HG03095 (cell line): ENCODE measurements at regions not wholly inside any gene's neighbourhood (a gene's known extent, or its start where the extent isn't known, plus 50 kb on each side); places are given as distances from the start of the nearest gene placed in this dataset.

ENCODE experiments used
- ATAC-seq: cut with Tn5 transposase; IDR thresholded peaks from one replicate; pipeline ENCODE4 v1.9.1; 2021; ENCODE audit warnings: moderate library complexity; ENCODE audit not compliant: unreplicated experiment

DNA sequence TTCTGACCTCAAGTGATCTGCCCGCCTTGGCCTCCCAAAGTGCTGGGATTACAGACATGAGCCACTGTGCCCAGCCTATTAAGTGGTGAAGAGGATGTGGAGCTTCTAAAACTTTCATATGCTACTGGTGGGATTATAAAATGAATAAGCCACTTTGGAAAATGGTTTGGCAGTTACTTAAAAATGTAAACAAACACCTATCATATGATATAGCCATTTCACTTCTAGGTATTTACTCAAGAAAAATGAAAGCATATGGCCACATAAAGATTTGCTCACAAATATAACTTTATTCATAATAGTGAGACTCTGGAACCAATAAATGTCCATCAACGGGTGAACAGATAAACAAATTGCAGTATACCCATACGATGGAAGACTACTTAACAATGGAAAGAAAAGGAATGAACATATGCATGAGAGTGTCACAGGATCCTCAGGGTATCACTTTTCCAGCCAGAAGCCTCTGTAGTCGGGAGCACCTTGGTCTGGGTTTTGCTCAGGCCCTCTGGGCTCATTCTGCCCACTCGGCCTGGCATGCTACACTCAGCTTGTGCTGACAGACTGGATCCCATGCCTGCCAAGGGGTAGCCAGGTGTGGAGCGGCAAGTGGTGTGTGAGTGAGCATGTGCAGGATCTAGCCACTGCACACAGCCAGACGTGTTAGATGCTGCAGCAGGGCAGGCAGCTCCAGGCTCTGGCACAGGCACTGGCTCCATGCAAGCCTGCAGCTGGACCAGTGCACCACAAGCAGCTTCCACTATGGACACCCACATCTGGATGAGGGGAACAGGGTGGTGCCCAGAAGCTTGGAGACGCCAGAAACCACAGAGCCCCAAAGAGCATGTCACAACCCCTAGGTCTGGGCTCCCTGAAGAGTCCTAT is 213.2 kb upstream of the DIO3 start:
- no peak for ATAC-seq

DNA sequence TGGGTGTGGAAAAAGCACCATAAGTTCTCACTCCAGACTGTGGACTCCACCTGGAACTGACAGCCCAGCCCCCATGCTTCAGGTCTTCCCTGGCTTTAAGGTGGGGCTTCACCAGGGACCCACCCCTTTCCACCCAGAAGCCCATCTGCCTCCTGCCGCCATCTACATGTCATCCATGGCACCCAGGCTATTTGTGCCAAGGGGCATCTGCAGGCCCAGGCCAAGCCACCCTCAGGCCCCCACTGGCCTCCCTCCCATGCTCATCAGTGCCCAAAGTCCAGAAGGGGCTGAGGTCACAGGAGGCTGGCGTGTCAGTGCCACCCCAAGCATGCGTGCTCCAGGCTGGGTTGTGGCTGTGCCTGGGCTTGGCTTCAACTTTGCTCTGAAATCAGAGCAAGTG is 212.2 kb upstream of the DIO3 start:
- no peak for ATAC-seq

DNA sequence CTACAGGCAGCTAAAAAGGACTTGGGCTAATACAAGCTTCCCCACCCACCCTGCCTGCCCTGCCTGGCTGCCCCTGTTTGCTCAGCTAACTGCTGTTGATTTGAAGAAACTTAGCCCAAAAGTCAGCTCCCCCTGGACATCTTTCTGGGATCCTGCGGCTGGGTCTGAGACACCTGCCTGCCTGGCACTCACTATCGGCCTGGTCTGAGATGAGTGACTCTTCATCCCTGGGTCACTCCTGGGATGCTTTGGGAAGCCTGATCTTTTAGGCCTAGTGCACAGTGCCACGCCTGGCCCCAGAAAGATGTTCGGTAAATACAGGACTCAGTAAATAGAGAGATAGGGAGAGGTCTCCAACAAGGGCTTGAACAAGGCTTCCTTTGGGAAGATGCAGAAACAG is 211.3 kb upstream of the DIO3 start:
- no peak for ATAC-seq

DNA sequence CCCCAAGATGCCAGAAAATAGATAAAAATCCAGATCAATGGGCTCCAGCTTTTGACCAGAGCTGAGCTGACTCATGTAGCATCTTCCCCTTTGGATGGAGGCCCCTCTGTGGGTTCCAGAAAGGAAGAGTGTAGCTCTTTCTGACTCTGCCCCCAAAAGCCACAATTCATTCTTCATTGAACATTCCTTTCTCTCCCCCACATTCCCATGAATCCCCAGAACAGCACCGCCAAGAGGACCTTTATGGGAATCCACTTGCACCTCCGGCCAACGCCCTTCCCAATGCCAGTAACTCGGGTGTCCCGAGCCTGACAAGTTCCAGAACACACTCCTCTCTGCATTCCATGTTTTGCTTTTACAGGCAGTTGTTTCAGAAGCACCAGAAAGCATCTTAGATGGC is 210.6 kb upstream of the DIO3 start:
- no peak for ATAC-seq

DNA sequence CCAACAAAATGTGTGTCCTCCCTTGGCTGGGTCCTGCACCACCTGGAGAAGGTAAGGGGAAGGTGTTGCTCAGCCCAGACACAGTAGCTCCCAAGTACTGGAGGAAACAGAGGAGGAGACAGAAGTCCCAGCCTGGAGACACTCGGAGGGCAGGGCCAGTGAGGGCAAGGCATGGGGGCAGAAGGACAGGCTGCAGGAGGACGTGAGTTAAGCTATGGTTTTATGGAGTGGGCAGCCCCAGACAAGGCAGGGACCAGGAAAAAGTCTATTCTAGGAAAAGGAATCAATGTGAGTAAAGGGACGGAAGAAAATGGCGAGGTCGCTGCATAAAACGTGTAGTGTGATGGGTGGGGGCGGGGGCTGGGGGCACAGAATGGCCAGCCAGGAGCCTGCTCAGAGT is 210.1 kb upstream of the DIO3 start:
- ATAC-seq: no peak

DNA sequence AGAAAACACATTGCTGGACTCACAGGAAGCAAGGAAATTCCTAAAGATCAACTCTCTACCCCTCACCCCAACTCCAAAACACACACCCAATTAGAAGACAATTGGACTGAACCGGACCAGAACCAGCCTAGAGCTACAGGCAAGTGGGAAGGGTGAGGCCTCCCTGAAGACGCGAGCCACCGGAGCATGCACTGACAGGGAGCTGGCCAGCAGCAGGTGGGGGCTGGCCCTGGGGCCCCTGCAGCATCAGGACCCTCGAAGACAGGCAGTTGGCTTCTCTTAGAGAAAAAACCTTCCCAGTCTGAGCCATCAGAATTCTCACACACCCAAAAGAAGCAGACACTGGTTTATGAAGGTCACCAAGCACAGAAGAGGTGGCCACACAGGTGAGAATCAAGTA is 209.5 kb upstream of the DIO3 start:
- ATAC-seq: no peak

DNA sequence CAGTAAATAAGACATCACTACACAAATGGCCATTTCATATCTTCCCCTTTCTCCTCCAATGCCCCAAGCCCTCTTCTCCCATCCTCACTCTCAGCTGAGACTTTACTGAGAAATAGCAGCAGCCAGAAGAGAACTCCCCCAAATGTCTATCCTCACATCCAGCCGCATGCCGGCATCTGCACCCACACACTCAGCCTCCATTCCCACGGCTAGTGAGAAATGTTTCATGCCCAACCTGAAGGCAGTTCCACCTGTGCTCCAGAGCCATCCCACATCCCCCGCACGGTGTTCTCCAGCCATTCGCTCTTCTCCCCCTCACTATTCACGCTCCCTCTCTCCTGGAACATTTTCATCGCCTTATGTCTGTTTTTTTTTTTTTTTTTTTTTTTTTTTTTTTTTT is 208.7 kb upstream of the DIO3 start:
- ATAC-seq: no peak

DNA sequence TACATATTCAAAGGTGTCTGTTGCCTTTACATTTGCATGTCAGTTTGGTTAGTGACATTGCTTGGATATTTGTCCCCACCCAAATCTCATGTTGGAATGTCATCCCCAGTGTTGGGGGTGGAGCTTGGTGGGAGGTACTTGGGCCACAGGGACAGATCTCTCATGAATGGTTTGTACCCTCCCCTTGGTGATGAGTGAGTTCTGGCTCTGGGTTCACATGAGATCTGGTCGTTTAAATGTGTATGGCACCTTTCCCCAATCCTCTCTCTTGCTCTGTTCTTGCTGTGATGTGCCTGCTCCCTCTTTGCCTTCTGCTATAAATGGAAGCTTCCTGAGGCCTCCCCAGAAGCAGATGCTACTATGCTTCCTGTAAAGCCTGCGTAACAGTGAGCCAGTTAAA is 207.9 kb upstream of the DIO3 start:
- no peak for ATAC-seq

DNA sequence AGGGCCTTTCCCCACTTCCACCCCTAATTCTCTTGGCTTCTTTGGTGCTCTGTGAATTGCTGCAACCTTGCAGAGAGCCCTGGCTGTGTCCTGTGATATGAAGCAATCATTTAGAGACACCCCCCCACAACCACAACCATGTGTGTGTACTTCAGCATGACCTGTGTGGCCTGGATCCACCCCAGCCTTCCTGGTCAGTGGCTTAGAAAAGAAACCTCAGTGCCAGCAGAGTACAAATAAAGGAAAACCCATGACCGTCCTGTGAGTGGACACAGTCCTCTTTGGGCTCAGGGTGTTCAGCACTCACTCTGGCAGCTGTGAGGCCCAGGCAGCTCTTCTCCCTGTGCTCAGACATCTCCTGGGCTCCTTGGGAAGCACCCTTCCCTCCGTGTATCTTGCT is 206.6 kb upstream of the DIO3 start:
- ATAC-seq: no peak

DNA sequence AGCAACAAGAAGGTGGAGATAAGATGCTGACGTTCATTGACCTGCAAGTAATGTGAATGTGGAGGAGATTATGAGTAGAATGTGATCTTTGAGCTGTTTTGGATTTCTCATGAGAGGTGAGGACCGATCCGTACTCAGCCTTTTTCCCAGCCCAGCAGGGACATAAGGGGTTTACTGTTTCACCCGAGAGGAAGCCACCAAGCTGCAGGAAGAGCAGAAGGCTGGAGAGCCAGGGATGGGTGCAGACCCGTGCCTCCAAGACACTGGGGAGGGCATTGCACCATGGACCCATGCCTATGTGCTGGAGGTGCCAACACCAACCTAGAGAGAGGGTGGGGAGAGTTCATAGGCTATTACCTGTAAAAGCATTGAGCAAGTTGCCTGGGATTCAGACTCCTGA is 206.0 kb upstream of the DIO3 start:
- ATAC-seq: no peak

DNA sequence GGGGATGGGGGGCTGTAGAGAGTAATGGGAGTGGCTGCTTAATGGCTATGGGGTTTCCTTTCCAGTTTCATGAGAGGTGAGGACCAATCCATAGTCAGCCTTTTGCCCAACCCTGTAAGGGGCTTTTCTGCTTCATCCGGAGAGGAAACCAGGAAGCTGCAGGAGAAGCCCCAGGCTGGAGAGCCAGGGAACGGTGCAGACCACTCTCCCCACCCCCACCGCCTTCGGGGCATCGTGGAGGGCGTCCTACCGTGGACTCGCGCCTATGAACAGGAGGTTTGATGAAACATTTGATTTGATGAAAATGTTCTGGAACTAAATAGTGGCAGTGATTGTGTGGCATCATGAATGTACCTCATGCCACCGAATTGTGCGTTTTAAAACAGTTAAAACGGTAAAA is 204.3 kb upstream of the DIO3 start:
- no peak for ATAC-seq

DNA sequence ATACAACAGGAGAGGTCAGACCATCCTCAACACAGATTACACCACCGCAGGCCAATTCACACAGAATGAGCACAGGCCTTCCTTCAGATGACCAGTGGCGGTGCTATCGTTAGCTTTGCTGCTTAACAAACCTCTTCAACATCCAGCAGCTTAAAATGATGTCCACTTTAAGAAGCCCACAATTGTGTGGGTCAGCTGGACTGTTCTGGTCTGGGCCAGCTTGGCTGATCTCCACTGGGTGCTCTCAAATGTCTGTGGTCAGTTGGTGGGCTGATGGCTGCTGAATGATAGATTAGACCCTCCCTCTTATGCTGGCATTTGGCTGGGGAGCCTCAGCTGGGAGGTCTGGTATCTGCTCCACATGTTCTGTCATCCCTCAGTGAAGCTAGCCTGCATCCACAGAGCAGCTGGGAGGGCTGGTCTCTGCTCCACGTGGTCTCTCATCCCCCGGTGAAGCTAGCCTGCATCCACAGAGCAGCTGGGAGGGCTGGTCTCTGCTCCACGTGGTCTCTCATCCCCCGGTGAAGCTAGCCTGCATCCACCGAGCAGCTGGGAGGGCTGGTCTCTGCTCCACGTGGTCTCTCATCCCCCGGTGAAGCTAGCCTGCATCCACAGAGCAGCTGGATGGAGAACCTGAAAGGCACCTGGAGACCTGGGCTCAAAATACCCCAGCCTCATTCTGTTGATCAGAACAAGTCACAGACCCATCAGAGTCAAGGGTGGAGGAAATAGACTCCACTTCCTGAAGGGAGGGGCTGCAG is 203.6 kb upstream of the DIO3 start:
- ATAC-seq: no peak

DNA sequence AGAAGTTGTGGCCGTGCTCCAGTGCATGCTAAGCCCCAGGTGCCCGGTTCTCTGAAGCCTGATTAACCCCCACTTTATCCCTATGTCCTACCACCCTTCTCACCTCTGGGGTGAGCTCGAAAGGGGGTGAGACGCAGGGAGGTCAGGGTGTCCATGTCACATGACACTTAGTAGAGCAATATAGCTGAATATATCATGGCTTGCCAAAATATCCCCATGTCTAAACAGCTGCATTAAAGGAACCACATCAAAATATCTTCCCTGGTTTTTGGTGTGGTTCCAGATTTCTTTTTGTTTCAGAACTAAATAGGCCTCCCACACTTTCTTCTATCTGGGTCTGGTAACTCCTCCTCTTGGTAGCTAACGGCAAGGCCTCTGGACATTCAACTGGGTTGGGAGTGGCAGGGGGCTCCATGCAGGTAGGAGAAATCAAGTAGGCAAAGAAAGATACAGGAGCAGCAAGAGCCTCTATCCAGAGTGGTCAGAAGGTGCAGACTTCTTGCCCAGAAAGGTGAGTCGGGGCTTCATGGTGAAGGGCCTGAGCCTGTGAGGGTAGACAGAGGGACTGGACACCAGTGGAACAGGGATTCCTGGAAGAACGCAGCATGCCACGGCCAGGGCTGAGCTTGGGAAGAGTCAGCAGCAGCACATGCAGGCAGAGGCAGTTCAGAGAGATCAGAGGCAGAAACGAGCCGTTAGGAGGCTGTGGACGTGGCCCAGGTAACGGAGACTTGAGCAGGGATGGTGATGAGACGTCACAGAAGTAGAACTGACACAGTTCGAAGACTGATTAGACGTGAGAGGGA is 202.8 kb upstream of the DIO3 start:
- ATAC-seq: no peak

DNA sequence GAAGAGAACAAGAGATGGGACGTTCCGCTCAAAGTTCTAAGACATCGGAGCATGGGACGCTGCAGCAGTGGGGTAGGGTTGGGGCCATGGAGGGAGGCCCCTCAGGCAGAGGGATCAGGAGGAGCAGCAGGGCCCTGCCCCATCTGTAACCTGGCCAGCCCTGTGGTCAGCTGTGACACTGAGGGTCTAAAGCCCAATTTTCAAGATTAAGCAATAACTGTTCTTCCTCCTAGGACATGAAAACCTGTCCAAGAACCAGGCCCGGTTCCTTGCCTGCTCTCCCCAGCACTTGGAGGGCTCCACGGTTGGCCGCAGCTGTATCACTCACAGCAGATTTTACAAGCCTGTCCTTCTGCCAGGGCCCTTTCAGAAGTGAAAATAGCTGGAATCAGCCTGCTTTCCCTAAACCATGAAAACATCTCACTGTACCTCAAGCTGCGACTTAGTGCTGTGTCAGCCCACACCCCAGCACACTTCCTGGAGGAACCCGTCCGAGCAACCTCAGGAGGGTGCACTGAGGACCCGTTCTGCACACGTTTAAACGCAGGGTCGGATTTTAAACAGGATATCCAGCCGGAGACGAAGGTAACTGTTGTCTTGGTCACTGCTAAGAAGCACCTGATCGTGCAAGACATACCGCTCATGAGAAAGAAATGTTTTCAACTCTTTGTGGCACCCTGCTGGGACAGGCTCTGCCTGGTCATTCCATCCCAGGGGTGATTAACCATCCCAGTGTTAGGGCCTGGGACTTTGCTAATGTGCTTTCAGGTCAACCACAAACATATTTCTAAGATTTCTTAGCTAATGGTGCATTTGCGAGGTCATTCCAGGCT is 201.9 kb upstream of the DIO3 start:
- no peak for ATAC-seq

DNA sequence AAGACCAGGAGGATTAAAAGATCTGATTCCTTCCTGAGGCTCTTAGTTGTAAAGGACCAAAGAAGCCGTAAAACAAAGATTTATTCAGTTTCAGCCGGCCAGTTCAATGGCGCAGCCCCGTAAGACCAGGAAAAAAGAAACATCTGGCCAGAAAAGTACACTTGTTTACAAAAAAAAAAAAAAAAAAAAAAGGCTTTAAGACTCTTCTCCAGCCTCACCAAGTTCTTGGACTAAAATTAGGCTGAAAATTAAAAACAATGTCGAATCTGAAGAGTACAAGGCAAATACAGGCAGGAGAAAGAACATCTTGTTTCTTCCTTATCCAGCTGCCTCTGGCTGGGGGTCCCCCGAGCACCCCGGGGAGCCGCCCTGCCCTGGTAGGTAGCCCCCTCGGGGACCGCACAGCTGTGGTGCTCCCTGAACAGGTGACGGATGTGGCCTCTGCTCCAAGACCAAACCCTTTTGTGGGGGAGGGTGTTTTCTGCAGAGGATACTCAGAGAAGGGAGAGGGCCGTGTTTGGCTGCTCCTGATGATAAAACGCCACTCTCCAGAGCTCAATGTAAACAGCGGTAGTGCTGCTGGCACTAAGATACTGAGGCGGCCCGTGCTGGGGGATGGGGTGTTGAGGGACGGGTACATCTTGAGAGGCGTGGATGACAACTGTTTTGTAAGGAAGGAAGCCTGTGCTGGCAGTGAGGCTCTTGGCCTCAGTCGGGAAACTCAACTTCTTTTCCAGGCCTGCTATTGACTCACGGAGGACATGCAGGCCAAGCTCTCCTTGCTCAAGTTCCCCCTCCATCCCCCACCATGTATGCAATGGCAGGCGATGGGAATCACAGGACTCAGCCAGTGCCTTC is 201.0 kb upstream of the DIO3 start:
- ATAC-seq: no peak

DNA sequence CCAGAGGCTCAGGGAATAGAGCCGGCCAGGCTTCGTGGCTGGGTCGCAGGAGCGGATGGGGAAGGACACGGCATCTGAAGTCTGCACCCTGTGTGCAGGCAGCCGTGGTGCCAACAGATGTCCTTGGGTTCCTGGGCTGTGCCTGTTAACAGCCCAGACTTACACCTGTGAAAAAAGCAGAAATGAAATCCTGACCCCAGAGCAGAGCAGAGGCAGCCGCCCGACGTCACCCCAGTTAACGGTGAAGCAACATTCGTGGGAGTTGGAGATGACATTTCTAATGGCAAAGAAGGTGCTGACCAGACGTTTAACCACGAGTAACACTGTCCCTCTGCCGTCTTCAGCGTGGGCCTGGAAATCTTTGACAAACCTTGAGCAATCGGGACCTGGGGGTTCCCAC is 200.3 kb upstream of the DIO3 start:
- ATAC-seq: no peak

DNA sequence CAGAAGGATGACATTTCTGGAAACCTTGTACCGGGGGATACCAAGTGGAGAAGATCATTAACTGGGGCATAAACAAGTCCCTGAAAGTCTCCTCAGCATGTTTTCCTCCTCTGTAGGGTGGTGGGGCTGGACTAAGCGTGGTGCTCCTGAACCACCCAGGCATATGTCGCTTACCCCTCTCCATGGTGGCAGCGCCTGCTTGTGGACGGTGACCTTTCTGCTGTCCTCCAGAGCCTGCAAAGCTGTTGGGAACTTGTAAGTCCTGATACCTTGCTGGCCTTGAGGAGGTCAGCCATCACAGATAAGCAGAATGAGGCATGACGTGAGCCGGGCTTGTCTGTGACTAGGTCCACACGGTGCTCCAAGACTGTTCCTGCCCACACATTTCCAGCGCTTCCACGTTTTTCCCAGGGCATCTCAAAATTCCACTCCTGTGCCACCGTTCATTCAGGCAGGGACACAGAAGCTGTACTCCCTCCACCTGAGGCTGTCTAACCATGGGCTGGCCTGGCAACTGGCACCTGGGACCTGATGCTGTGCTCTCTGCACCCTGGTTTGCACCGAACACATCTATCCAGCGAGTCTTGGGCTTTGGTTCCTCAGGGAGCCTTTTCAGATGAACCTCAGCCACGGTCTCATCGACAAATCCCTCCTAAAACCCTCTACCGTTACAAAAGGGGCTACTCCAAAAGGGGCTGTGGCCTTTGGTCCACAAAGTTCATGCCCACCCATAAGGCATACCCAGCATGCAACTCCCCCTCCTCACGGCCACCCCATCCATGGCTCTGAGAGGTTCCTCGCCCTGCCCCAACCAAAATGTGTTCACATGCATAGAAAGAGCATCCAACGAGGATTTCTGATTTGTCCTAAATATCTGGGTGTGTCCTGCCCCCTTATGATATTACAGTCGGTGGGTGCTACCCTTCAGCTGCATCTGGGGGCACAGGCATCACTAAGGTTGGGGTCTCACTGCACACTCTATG is 199.6 kb upstream of the DIO3 start:
- no peak for ATAC-seq

DNA sequence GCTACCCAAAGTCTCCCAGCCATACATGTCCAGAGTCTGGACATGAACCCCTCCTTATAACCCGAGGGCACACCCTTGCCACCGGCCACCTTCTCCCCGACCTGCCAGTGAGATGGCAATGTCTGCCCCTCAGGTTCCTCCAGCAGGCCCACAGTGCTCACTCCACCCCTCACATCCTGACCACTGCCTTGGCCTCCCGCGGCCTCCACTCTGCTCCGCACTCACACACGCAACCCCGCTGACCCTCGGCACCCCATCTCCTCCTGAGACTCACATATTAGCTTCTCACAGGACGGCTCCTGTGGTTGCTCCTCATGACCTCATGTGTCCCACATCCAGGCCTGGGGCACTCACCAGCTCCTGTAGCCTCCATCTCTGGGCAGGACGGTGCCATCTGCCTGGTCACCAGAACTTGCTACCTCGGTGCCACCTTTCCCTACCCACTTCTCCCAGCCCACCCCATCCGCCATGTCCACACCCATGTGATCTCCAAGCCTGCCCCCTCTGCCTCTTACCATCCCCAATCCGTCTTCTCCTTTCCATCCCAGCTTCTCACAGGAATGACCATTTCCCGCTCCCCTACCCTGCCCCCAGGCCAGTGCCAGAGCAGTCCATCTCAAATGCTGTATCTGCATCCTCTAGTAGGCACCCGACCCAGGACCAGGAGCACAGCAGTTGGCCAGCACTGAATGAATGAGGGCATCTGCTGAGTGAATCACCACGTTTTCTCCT is 198.6 kb upstream of the DIO3 start:
- ATAC-seq: no peak
